AG04449 (cell line): ENCODE measurements at regions not wholly inside any gene's neighbourhood (a gene's known extent, or its start where the extent isn't known, plus 50 kb on each side); places are given as distances from the start of the nearest gene placed in this dataset.
A peak's percentile ranks its signal among the peaks of the same experiment; 100 is the strongest.

Source experiments
- CTCF ChIA-PET: fragments of 350-600 bp; formaldehyde crosslinking; extraction: SDS; loops from one replicate; lab custom pipeline; 2021; ENCODE audit warnings: antibody characterized with exemption; lab: Yijun Ruan, JAX
- POLR2A ChIA-PET: fragments of 400-600, 350-600 bp; formaldehyde crosslinking; extraction: SDS; loops from one replicate; lab custom pipeline; 2020; ENCODE audit warnings: antibody characterized with exemption, inconsistent platforms; lab: Yijun Ruan, JAX
- DNase-seq: peaks from one replicate; pipeline ENCODE4 v3.0.0-alpha.2; 2010; ENCODE audit warnings: low read depth, low spot score
- H3K4me3 ChIP-seq: 2 replicates; pipeline ENCODE4 v1.5.1; 2011; ENCODE audit warnings: low read depth, mild to moderate bottlenecking, control low read depth, low read length
- TF ChIP-seq, protein P1 (sequence below): IDR thresholded peaks from one replicate; pipeline ENCODE4 v1.5.1; 2011; ENCODE audit warnings: mild to moderate bottlenecking, moderate library complexity, low read length, control low read depth, inconsistent platforms; ENCODE audit not compliant: insufficient read depth; ENCODE audit errors: missing control alignments

DNA sequence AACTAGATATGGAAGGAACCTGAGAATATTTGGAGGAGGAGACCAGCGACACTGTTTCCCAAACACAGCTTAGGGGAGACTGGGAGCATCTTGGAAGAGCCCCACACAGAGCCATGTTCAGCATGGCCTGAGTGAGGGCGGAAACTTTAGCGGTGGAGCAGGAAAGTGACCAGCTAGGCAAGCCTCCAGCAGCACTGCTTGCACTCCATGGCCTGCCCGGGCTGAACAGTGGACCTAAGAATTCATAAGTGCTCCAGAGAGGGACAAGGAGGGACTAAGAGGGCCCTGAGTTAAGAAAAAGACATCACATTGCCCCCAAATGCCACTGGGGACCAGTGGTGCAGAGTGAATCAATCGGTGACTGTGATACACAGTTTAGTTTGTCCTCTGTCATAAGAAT is 566.4 kb downstream of the TNS1 start:
- H3K4me3 ChIP-seq, result no peak overlapping the region
- CTCF ChIA-PET, result interaction anchor here (1.1 to 1.4 kb wide), 3 partner anchors 11 to 214 kb away, joined by 4 to 5 read pairs (median 4); no protein-coding TSS in a partner anchor
- POLR2A ChIA-PET, result no interaction called here
- TF ChIP-seq, protein P1, sequence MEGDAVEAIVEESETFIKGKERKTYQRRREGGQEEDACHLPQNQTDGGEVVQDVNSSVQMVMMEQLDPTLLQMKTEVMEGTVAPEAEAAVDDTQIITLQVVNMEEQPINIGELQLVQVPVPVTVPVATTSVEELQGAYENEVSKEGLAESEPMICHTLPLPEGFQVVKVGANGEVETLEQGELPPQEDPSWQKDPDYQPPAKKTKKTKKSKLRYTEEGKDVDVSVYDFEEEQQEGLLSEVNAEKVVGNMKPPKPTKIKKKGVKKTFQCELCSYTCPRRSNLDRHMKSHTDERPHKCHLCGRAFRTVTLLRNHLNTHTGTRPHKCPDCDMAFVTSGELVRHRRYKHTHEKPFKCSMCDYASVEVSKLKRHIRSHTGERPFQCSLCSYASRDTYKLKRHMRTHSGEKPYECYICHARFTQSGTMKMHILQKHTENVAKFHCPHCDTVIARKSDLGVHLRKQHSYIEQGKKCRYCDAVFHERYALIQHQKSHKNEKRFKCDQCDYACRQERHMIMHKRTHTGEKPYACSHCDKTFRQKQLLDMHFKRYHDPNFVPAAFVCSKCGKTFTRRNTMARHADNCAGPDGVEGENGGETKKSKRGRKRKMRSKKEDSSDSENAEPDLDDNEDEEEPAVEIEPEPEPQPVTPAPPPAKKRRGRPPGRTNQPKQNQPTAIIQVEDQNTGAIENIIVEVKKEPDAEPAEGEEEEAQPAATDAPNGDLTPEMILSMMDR, result no peak
- DNase-seq, result no peak

DNA sequence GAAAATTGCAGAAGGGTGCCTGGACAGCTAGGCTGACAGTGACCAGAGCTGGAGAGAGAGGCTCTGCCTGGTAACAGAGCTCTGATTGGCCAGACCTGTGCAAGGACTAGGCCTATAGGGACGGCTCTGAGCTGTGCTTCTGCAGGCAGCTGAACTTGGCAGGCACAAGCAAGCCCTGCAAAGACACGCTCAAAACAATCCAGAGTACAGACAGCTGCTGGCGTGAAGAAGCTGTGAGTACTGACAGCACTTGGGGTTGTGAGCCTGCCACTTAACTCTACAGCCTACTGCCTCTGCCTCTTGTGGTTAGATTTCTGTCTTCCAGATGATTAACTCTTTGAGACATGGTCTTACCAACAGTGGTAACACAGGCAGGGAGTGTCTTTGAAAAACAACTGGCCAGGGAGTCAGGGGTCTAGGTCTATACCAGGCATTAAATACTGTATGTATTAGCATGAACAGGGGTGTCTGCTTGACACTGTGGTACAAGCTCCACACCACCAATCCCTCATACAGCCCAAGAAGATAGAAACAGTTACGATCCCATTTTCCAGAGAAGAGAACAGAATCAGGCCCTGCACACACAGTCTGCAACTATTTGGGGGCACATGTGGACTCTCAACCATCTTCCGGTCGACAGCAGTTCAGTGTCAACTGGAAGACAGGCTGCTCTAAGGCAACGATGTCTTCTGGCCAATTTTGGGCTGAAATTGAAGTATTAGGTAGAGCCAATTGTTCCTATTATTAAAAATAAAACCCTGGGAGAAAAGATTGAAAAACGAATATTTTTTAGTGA is 568.4 kb downstream of the TNS1 start:
- TF ChIP-seq, protein P1, result no peak
- CTCF ChIA-PET, result no interaction called here
- POLR2A ChIA-PET, result no interaction called here
- peak; percentile 96 for DNase-seq
- peak overlapping the region; percentile 8 for H3K4me3 ChIP-seq

- no peak for DNase-seq
- TF ChIP-seq, protein P1, result no peak
- H3K4me3 ChIP-seq, result no peak overlapping the region
- ChIA-PET CTCF (interaction anchor here (0.6 kb wide), 1 partner anchor 138 kb away, joined by 3 read pairs; no protein-coding TSS in a partner anchor), POLR2A (no interaction called here)
These were observed 569.3 kb downstream of the TNS1 start for GRCh38 chr2:217433522-217433921.

GRCh38 chr2:217431577-217432269 is 571.1 kb downstream of the TNS1 start:
- POLR2A ChIA-PET, result no interaction called here
- no peak for DNase-seq
- TF ChIP-seq, protein P1, result no peak
- H3K4me3 ChIP-seq, result no peak overlapping the region
- CTCF ChIA-PET, result no interaction called here

- no peak overlapping the region for H3K4me3 ChIP-seq
- ChIA-PET CTCF (interaction anchor here (1.1 kb wide), 1 partner anchor 11 kb away, joined by 3 read pairs; no protein-coding TSS in a partner anchor), POLR2A (no interaction called here)
- TF ChIP-seq, protein P1, result no peak
- no peak for DNase-seq
These were observed 571.2 kb upstream of the TNP1 start for GRCh38 chr2:217430916-217431576.

DNA sequence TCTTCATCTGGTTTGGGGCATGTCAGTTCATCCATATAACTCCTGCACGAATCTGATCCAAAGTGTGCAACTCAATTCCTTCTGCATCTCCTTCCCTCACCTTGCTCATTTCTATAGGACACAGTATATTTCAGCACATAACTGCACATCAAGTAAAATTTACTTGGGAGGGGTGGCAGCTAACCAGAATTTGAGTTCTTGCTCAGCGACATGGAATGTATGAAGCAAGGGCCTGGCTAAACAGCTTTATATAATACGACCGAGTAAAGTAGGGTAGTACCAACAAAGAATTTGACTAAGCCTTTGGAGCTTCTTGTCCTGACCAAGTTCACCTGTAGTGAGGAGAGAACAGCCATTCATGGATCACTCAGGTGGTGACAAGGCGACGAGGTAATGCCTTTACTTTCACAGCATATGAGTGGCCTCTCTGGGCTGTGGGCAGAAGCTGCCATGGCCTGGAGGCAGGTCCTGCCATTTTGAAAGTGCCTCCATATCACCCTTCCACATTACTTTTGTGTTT is 570.2 kb upstream of the TNP1 start:
- ChIA-PET POLR2A (interaction anchor here (0.6 kb wide), 1 partner anchor 187 kb away, joined by 3 read pairs; no protein-coding TSS in a partner anchor), CTCF (interaction anchor here (1.0 to 1.4 kb wide), 4 partner anchors 10 to 81 kb away, joined by 3 to 4 read pairs (median 3); no protein-coding TSS in a partner anchor)
- no peak overlapping the region for H3K4me3 ChIP-seq
- DNase-seq, result no peak
- TF ChIP-seq, protein P1, result no peak
